AG09309 (cell line): ENCODE measurements at regions not wholly inside any gene's neighbourhood (a gene's known extent, or its start where the extent isn't known, plus 50 kb on each side); places are given as distances from the start of the nearest gene placed in this dataset.

Source experiments
- DNase-seq: peaks from one replicate; pipeline ENCODE4 v3.0.0-alpha.2; 2010; ENCODE audit warnings: low read depth
- H3K4me3 ChIP-seq: 2 replicates; pipeline ENCODE4 v1.5.1; 2011; ENCODE audit warnings: mild to moderate bottlenecking, low read depth, low read length, moderate library complexity; ENCODE audit not compliant: control insufficient read depth
- CTCF ChIP-seq: IDR thresholded peaks from 2 replicates; pipeline ENCODE4 v1.5.1; 2011; ENCODE audit warnings: mild to moderate bottlenecking, low read depth, low read length, inconsistent platforms; ENCODE audit not compliant: insufficient read depth, control insufficient read depth; ENCODE audit errors: missing control alignments

GRCh38 chr1:56031001-56031400 lies 548.4 kb downstream of the PLPP3 start:
- no peak for DNase-seq
- no peak for TF ChIP-seq CTCF
- no peak overlapping the region for H3K4me3 ChIP-seq

- no peak for TF ChIP-seq CTCF
- no peak for DNase-seq
- H3K4me3 ChIP-seq = no peak overlapping the region
These were observed 549.9 kb downstream of the PLPP3 start for GRCh38 chr1:56029319-56030003.

GRCh38 chr1:56028911-56029310 lies 550.5 kb downstream of the PLPP3 start:
- DNase-seq = no peak
- H3K4me3 ChIP-seq = no peak overlapping the region
- no peak for TF ChIP-seq CTCF

GRCh38 chr1:56028244-56028643 lies 551.1 kb downstream of the PLPP3 start:
- no peak for TF ChIP-seq CTCF
- no peak for DNase-seq
- H3K4me3 ChIP-seq = no peak overlapping the region

GRCh38 chr1:56025942-56026341 lies 553.4 kb downstream of the PLPP3 start:
- no peak overlapping the region for H3K4me3 ChIP-seq
- no peak for DNase-seq
- no peak for TF ChIP-seq CTCF

GRCh38 chr1:56024155-56024554 lies 555.2 kb downstream of the PLPP3 start:
- no peak for TF ChIP-seq CTCF

More at GRCh38 chr1:56024155-56024554, 555.2 kb downstream of the PLPP3 start:
- H3K4me3 ChIP-seq = no peak overlapping the region
- no peak for DNase-seq
